GM12864 (cell line): ENCODE measurements at regions not wholly inside any gene's neighbourhood (a gene's known extent, or its start where the extent isn't known, plus 50 kb on each side); places are given as distances from the start of the nearest gene placed in this dataset.
A peak's percentile ranks its signal among the peaks of the same experiment; 100 is the strongest.

Experiments used
- DNase-seq: peaks from one replicate; pipeline ENCODE4 v3.0.0-alpha.2; 2011; ENCODE audit warnings: low read depth
- H3K4me3 ChIP-seq: 2 replicates; pipeline ENCODE4 v1.5.1; 2011; ENCODE audit warnings: mild to moderate bottlenecking, low read depth, low read length, control low read depth
- CTCF ChIP-seq: IDR thresholded peaks from 2 replicates; pipeline ENCODE4 v1.5.1; 2011; ENCODE audit warnings: low read depth, mild to moderate bottlenecking, moderate library complexity, low read length, control low read depth, inconsistent platforms; ENCODE audit errors: missing control alignments

DNA sequence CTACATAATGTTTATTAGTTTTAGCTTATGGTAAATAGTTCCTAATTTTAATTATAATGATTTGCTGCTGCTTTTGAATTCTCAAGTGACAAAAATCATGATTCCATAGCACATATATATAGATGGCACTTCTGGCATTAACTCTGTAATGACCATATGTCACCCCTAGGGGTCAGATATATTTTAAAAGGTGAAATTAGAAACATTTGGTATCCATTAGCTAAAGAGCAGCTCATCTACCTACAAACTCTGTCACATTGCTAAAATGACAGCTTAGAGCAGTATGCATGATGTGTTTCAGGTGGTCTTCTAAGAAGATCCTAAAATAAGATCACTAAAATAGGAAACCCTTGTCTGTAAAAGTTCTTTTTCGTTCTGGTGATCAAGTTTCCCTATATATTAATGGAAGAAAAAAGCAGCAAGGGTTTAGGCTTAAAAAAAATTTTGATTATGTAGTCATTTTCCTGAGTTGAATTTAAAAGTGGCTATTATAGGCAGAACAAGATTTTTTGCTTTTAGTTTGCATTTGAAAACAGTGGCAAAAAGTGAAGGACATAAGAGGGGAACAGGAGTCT is 157.7 kb upstream of the POU5F2 start:
- H3K4me3 ChIP-seq: no peak overlapping the region
- DNase-seq: no peak
- peak; percentile 51 for TF ChIP-seq CTCF

DNA sequence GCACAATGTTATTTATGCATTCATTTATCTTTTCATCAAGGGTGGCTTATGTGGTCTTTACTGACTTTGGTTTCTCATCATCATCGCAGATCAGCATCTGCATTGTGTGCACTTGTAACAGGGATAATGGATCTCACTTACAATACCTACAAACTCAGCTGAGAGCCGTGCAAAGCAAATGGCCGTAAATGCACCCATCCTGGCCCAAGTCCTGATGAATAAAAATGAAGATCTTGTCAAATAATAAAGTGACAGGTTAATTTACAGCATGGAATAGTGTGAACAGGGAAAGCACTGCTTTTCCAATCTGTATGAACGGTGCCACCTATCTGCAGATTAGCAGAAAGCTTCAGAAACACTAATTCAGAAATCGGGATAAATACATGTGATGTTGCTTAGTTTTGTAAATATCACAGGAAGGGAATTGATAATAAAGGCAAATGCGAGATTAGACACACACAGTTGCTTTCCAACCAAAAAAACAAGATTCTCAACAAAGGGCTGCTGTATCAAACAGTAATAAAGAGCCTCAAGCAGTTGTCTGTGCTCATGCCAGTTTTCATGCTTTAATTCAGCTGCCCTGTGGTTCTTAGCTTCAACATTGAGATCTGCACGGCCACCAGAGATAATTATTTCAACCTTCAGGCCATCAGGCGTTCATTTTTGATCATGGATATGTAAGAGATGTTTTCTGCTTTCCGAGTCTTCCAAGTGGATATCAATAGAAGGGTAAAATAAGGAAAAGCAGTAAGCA is 153.4 kb upstream of the POU5F2 start:
- peak; percentile 16 for TF ChIP-seq CTCF

GRCh38 chr5:93893075-93893474 is 151.7 kb upstream of the POU5F2 start:
- no peak for DNase-seq
- TF ChIP-seq CTCF: no peak
- H3K4me3 ChIP-seq: no peak overlapping the region

More for the DNA sequence above, 153.4 kb upstream of the POU5F2 start:
- DNase-seq: no peak
- H3K4me3 ChIP-seq: no peak overlapping the region

GRCh38 chr5:93892481-93892880 is 151.1 kb upstream of the POU5F2 start:
- no peak overlapping the region for H3K4me3 ChIP-seq
- TF ChIP-seq CTCF: no peak
- DNase-seq: no peak

GRCh38 chr5:93891491-93892480 is 150.4 kb upstream of the POU5F2 start:
- no peak for TF ChIP-seq CTCF
- DNase-seq: no peak
- H3K4me3 ChIP-seq: no peak overlapping the region

DNA sequence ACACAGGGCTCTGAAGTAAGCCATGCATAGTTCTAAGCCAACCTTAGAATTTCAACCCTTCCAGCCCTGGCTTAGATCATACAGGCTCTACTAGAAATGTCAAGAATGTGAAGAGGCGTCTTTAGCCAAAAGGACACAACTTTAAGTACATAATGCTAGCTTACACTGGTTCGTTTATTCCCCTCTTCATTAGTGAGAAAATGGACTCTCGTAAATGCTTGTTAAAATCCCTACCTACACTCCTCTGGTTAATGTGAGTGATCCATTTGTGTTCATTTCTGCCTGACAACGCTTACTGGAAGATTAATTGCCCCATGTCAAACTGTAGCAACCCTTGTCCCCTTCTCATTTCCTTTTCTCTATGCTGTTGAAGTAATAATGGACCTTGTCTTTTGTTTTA is 149.3 kb upstream of the POU5F2 start:
- no peak for DNase-seq
- no peak for TF ChIP-seq CTCF
- H3K4me3 ChIP-seq: no peak overlapping the region
